ENCODE measurements at regions not wholly inside any gene's neighbourhood (a gene's known extent, or its start where the extent isn't known, plus 50 kb on each side); places are given as distances from the start of the nearest gene placed in this dataset.

GRCh38 chr13:88376760-88377388, 705.7 kb downstream of the SLITRK5 start:
- no peak for TF ChIP-seq PRMT5 (CRISPR knock-in tag; IDR thresholded peaks at IDR 0.05)
- no peak for TF ChIP-seq RCOR1 (IDR thresholded peaks at IDR 0.05; ENCODE audit: borderline replicate concordance in 1 of 2, low read depth in 2 of 2, low read length in 2 of 2)
- TF ChIP-seq ZZZ3 (IDR thresholded peaks at IDR 0.05) = no peak
- TF ChIP-seq ZNF644 (tag; IDR thresholded peaks at IDR 0.05; ENCODE audit: low read depth) = no peak
- no peak for TF ChIP-seq ZBTB40 (IDR thresholded peaks at IDR 0.05)
- no peak for TF ChIP-seq ZBTB40 (CRISPR knock-in tag; IDR thresholded peaks at IDR 0.05)
- no peak for TF ChIP-seq ZBTB33 (CRISPR knock-in tag; IDR thresholded peaks at IDR 0.05)
- TF ChIP-seq CSDE1 (IDR thresholded peaks at IDR 0.05) = no peak
- no peak for TF ChIP-seq TAF1 (IDR thresholded peaks at IDR 0.05; ENCODE audit: control insufficient read depth, extremely low read depth, insufficient read depth, low read length, severe bottlenecking)
- TF ChIP-seq ARNT (IDR thresholded peaks at IDR 0.05) = no peak
- TF ChIP-seq BRCA1 (IDR thresholded peaks at IDR 0.05) = no peak
- no peak for TF ChIP-seq BRCA1 (CRISPR knock-in tag; IDR thresholded peaks at IDR 0.05)
- TF ChIP-seq TBP (optimal IDR thresholded peaks at IDR 0.05; ENCODE audit: low read depth, low read length) = no peak
- TF ChIP-seq ZNF561 (CRISPR knock-in tag; conservative IDR thresholded peaks at IDR 0.05) = no peak

Measured in K562 (cell line).